GM21381 (cell line): ENCODE measurements at regions not wholly inside any gene's neighbourhood (a gene's known extent, or its start where the extent isn't known, plus 50 kb on each side); places are given as distances from the start of the nearest gene placed in this dataset.
A peak's percentile ranks its signal among the peaks of the same experiment; 100 is the strongest.
"Not testable (repeated sequence)": the region's sequence is repeated elsewhere in the genome, so short reads cannot be mapped to it uniquely, and the experiment has no call there.

Experiments
- ATAC-seq: cut with Tn5 transposase; IDR thresholded peaks from one replicate; pipeline ENCODE4 v1.9.1; 2021; ENCODE audit warnings: mild to moderate bottlenecking, moderate library complexity; ENCODE audit not compliant: unreplicated experiment

DNA sequence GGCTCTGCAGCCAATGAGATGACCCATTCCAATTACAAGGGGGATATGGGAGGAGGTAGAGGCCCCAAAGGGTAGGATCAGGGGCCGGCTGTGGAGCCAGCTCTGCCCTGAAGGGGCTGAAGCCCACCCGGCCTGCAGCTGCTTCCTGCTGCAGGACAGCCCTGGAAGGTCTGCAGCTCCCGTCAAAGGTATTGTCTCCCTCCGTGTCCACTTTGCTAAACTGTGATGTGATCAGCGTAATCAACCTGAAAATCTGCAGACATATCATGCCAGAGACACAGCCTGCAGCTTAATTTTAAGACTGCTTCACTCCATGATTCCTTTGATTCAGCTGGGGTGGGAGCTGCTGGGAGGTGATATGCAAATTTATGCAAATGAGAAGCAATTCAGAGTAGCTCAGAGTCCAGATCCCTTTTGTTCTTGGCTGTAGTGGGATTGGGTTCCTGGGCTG lies 90.7 kb downstream of the GADD45G start:
- ATAC-seq = no peak

DNA sequence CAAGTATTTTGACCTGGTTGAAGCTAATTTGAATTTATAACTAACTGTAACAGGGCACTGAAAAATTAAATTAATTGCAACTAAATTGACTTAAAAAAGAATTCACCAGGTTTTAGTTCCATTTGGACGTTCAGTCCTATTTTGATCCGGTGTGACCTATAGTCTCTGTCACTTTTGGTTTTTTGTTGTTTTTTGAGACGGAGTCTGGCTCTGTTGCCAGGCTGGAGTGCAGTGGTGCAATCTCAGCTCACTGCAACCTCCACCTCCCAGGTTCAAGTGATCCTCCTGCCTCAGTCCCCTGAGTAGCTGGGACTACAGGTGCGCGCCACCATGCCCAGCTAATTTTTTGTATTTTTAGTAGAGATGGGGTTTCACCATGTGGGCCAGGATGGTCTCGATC lies 91.2 kb downstream of the GADD45G start:
- ATAC-seq = not testable (repeated sequence)

DNA sequence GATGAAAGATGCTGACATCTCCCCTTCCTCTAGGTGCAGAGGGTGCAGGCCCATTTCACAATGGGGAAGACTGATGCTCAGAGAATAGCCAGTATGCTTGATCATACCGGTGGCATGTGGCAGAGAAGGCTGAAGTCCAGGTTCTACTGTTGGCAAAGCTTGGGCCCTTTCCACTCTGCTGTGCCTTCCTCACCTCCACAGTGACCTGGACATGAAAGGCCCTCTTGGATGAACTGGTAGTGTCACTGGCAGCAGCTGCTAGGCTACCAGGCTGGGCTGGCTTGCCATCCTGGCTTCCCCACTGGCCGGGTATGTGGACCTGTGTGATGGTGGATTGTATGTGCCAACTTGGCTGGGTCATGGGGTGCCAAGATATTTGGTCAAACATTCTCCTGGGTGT lies 92.0 kb downstream of the GADD45G start:
- no peak for ATAC-seq

DNA sequence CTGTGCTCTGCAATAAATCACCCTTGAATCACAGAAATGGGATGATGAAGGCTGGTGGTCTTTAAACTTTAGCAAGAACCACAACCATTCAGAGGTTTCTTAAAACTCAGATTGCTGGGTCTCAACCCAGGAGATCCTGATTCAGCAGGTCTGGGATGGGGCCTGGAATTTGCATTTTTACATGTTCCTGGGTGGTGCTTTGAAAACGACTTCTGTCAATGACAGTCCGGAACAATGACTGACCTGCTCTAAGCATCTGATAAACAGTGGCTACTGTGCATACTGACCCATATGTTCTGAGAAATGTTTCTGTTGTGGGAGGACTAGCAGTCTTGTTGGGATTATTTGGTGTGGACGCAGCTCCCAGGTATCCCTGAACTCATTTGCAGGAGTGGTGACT lies 92.7 kb downstream of the GADD45G start:
- no peak for ATAC-seq

DNA sequence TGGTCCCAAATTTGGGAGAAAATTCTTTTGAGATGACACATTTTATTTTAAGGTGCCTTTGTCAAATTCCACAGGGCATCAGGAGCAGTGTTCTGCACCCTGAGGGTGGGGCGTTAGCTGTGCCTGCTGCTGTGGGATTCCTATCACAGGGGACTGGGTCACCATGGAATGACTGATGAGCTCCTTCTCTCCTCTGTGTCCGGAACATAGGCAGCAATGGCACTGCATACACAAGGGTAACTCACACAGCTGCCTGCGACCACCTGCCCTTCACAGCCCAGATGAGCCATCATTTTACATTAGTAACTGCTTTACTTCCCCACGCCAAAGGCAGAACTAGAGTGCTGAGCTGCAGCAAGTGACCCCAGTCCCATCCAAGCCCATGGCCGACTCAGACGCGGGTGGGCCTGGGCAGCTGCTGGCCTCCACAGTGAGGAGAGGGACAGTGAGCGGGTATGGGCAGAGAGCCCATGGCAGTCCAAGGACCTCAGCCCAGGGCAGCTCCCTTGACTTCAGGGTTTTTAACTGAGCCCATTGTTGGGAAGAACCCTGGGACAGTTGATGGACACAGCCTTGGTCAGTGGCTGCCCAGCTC lies 93.7 kb downstream of the GADD45G start:
- no peak for ATAC-seq

DNA sequence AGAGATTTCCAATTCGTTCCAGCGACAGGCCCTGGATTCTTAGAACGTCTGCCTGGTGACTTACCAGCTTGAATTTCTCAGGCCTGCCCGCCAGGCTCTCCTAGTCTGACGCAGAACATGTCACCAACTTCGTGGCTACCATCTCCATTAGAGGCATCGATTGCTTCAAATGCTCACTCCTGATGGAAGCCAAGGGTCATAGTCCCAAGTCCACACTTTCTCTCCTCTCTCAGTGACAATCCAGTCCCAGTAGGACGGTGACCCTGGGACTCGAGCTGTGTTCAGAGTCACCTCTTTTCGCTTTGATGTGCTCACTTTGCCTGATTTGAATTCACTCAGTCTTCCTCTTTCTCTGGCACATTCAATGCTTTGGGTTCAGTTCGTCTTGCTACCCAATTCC lies 94.8 kb downstream of the GADD45G start:
- no peak for ATAC-seq

DNA sequence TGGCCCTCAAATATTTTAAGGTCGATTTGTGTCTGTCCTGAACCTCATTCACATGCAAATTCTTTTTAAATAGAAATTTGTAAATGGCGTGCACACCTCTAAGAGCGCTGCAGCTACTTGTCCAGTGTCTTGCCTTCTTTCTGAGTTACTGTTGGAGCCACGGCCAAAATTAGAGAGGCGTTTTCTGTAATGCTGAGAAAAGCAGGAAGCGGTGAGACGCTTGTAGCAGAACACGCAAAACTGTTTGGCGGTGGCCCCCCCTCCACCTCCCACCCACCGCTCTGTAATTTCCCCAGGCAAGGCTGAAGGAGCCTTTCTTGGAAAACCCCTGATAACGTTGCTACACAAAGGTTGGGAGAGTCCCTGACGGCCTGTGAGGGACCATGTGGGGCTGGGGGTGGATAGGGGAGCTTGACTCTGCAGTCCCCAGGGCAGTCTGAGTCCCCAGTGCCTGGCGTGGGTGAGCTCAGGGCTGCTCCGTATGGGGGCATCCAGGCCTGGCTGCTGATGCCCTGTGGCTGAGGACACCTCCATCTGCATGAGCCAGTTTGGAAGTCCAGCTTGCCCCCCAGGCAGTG lies 96.5 kb downstream of the GADD45G start:
- peak; percentile 73 for ATAC-seq

DNA sequence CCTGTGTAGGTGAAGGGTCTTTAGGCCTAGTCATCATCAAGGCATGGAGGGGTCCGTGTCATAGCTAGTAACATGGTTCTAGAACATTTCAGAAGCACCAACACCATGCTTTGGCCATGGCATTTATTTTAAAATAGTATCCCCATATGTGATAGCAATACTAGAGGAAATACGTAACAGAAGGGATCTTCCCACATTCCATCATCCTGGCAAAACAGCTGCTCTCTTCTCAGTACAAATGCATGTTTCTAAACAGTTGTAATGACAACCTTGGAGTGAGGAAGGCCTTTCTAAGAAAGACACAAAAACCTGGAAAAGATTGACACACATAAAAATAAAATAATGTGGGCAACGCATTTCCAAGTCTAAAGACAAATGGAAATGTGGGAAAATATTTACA lies 97.6 kb downstream of the GADD45G start:
- no peak for ATAC-seq

DNA sequence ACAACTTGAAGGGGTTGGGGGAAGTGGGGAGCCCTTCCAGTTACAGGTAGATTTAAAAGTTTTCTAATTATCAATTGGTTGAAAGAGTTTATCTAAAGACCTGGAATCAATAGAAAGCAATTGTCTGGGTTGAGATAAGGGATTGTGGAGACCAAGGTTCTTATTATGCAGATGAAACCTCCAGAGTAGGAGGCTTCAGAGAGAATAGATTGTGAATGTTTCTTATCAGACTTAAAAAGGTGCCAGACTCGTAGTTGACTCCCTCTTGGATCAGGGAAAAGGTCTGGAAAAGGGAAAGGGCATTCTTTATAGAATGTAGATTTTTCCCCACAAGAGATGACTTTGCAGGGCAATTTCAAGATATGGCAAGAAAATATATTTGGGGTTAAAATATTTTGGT lies 100.8 kb downstream of the GADD45G start:
- ATAC-seq = no peak

DNA sequence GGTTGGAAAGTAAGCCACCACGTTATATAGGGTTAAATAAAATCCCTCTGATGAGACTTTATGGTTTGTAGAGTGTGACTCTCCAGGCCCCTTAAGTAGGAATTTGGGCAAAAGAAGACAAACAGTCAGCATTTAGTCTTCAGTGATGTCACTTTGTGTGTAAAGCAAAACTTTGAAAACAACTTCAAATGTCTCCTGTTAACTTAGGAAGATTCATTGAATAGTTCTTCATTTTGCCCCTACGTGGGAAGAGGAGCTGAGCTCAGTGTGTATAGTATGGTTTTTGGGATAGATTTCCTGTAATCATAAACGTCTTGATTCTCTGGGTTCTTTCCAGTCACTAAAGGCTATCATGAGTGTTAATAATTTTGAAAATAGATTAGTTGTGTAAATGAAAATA lies 101.3 kb downstream of the GADD45G start:
- no peak for ATAC-seq

DNA sequence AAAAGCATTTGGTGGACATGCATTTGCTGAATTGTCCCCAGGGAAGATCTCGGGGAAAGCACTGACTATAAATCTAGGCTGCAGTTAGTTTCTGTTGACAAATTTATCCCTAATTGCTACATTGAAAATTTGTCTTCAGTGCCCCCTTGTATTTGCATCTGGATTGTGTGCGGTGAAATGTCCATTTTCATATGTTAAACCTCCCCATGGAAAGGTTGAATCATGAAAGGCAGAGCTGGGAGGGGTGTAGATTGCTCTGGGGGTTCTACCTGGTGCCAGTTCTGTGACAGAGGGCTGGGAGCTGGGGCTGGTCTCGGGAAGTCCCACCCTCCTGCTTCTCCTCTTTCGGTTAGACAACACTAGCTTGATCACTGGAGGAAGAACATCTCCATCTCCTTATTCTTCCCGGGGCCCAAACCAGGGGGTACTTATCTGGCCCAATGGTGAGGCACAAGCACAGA lies 101.9 kb downstream of the GADD45G start:
- no peak for ATAC-seq

DNA sequence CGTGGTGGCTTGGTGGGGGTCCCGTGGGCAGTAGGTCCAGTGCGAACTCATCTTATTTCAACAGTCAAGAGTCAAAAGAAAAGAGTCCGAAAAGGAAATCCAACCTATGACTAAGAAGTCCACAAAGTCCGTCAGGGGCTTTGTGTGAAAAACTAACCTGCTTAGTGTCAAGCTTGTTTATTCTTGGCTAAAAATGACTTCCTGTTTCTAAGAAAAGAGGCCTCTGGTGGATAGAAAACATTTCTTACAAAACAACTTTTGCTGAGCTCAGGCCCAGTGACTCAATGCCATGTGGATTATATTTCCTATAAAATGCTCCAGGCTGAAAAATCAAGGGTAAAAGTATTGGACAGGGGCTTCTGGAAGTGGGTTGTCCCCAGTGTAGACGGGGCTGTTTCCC lies 105.9 kb downstream of the GADD45G start:
- ATAC-seq = no peak

DNA sequence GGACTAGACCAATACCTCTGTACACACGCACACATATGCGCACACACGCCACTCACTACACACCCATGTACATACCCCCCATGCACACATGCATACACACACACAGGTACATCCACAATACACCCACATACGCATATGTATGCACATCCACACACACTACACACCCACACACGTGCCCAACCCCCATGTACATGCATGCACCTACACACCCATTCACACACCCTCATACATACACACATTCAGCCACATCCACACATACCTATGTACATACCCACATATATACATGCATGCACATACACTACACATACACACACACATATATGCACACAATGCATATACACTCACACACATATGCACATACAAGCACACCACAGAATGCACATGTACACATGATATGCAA lies 107.1 kb downstream of the GADD45G start:
- ATAC-seq = no peak

DNA sequence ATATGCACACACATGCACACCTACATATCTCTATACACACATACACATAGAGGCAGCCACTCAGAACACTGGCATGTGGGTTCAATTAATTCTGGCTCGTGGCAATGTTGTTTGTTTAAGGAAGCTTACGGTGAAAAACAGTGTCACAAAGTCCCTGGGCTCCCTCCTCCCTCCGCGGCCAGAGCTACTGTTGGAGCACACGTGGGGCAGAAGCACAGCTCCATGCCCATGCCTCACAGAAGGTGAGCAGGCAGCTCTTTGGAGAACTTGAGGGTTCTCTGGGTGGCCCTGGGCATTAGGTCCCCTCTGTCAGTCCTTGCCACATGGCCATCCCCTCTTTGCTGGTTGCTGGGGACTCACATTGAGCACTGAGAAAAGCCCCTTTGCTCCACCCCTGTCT lies 107.5 kb downstream of the GADD45G start:
- ATAC-seq = no peak

DNA sequence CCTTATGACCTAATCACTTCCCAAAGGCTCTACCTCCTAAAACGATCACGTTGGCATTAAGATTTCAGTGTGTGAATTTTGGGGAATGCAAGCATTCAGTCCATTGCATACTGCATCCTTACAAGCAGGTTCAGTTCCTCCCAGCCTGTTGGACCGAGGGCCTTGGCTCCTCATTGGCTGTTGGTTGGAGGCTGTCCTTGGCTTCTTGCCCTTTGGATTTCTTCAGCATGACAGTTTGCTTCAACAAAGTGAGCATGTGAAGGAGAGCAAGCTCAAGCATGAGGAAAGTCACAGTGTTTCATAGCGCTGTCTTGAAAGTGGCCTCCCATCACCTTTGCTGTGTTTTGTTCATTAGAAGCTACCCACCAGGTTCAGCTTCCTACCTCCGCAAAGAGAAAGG lies 109.5 kb downstream of the GADD45G start:
- ATAC-seq = no peak

DNA sequence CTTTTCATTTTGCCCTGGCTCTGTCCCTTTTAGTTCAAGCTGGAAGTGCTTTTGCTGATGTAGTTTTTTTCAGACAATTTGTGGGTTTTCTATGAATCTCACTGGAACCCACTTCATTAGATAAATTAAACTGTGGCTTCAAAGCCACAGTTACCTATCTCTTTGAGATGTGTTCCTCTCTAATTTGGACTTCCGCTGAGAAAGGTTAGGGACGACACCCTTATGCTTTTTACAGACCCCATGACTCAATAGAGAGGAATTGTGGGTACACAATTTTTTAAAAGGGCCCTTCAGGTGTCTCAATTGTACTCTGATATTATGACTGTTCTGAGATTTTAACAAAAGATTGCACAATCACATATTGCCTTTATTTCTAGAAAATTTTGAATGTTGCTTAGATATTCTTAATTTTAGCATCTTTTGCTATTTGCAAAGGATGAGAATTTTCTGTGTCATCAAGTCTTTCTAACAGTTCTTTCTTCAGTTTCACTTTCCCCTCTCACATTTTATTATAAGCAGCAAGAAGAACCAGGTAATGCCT lies 110.6 kb downstream of the GADD45G start:
- ATAC-seq = no peak

DNA sequence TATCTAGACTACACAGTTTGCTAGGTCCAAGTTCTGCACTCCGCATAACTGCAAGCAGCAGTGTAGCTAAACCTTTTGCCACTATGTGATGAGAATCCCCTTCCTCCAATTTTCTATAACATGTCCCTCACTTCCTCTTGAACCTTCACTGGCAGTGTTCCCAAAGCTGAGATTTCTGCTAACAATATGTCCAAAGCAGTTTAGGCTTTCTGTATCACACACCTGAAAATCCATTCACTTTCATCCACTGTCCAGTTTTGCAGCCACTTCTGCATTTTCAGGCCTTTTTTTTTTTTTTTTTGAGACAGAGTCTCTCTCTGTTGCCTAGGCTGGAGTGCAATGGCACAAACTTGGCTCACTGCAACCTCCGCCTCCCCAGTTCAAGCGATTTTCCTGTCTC lies 111.1 kb downstream of the GADD45G start:
- no peak for ATAC-seq

DNA sequence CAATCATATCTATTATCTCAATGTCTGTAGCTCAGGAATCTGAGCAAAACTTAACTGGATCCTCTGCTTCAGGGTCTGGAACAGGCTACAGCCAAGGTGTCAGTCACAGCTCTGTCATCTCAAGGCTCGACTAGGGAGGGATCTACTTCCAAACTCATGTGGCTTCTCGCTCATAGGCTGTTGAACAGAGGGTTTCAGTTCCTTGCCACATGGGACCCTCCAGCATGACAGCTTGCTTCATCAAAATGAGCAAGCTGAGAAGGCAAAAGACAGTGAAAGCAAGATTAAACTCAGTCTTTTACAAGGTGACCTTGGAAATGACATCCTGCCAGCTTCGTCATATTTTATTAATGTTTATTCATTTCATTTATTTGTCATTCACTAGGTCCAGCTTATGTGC lies 111.7 kb downstream of the GADD45G start:
- ATAC-seq = no peak

DNA sequence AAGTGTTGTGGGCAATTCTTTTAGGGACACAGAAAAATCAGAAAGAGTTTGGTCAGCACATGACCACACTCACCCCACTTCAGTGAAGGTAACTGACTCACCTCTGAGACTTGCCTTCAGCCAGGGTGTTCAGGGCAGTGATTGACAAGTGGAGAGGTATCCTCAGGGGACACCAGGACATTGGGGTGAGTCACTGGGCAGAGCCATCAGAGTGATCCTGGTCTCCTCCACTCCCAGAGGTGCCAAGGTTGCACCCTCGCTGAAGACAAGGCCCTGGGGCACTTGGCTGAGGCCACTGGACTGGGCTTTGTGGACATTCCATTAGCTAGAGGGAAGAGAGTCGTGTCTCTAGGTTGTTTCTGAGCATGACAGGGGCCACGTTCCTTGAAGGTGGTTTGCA lies 113.4 kb downstream of the GADD45G start:
- no peak for ATAC-seq

DNA sequence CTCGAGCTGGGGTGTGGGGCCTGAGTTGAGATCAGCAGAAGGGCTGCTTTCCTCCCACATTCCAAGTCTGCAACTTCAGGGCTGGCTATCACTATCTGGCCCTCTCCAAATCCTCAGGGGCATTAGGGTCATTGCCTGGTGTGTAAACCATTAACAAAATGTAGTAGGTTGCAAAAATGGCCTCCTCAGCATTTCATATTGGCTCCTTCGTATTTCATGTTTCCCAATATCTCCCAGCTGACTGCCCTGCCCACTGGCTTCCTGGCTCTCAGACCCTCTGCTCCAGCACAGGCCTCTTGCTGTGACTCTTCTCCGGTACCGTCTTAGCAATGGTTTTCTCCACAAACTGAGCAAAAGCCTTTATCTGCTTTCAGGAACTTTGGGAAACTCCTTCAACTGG lies 113.8 kb downstream of the GADD45G start:
- no peak for ATAC-seq

DNA sequence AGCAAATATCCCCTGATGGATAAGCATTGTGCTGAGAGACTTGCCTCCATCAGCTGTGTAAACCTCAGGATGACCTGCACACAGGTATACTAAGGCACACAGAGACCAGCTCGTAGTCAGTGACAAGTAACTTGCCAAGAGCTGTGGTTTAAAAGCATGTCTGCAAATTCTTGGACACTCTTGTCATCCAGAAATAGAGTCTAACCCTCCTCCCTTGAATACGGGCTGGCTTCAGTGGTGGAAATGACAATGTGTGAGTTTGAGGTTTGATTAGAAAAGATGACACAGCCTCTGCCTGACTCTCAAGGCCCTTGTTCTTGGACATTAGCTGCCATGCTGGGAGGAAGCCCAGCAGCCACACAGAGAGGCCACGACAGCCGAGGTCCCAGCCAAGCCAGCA lies 114.4 kb downstream of the GADD45G start:
- ATAC-seq = no peak

DNA sequence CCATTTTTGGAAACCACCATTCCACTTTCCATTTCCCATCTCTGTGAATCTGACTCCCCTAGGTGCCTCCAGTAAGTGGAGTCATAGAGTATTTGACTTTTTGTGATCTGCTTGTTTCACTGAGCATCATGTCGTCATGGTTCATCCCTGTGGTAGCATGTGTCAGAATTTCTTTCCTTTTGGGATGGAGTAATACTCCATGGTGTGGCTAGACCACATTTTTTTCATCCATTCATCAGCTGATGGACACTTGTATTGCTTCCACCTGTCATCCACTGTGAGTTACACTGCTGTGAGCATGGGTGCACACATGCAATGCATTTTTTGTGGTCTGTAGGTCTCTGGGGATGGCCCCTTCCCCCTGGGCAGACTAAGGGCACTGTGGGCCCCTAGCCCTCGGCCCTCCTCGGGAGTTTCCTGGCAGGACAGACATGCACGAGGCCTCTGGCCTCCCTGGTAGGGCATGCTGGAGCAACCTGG lies 115.9 kb downstream of the GADD45G start:
- ATAC-seq = no peak
